Hepatocyte (in vitro differentiated cells): ENCODE measurements at regions not wholly inside any gene's neighbourhood (a gene's known extent, or its start where the extent isn't known, plus 50 kb on each side); places are given as distances from the start of the nearest gene placed in this dataset.

Source experiments
- EZH2 ChIP-seq: fragments of 200-600 bp; sonication (generic); IDR thresholded peaks from 2 replicates; pipeline ENCODE4 v1.6.1; 2016; ENCODE audit warnings: antibody characterized with exemption, mild to moderate bottlenecking, borderline replicate concordance
- EZH2phosphoT487 ChIP-seq: fragments of 200-600 bp; sonication (generic); IDR thresholded peaks from one replicate; pipeline ENCODE4 v1.6.1; 2018; ENCODE audit warnings: antibody characterized with exemption, mild to moderate bottlenecking, low read depth, moderate library complexity; ENCODE audit not compliant: unreplicated experiment, severe bottlenecking

DNA sequence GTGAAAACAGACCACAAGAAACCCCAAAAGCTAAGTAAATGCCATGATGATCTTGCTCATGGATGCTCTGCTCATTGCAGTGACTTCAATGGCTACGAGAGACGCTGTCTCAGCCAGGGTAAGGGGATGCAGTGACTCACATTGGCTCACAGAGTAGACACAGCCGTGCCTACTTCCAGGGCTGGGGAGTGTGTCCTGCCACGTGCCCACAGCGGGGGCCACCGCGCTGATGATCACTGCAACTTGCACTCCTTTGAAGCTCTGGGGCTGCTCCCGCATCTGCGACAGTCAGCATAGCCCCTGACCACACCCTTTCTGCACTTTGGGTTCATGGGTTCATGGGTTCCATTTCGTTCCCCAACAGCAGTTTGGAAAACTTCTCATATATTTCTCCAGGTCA is 231.4 kb upstream of the RPL38 start:
- TF ChIP-seq EZH2 (no peak), EZH2phosphoT487 (no peak)
